GM19467 (cell line): ENCODE measurements at regions not wholly inside any gene's neighbourhood (a gene's known extent, or its start where the extent isn't known, plus 50 kb on each side); places are given as distances from the start of the nearest gene placed in this dataset.

ENCODE experiments used
- ATAC-seq: cut with Tn5 transposase; IDR thresholded peaks from one replicate; pipeline ENCODE4 v1.9.1; 2021; ENCODE audit warnings: mild to moderate bottlenecking, moderate library complexity; ENCODE audit not compliant: unreplicated experiment

- no peak for ATAC-seq
Observed at GRCh38 chr15:70314688-70315087, 217.0 kb upstream of the TLE3 start.

GRCh38 chr15:70314018-70314354 lies 216.3 kb upstream of the TLE3 start:
- ATAC-seq = no peak

GRCh38 chr15:70313099-70314017 lies 215.6 kb upstream of the TLE3 start:
- ATAC-seq = no peak

GRCh38 chr15:70311821-70312220 lies 214.1 kb upstream of the TLE3 start:
- ATAC-seq = no peak

- ATAC-seq = no peak
Observed at GRCh38 chr15:70309716-70310115, 212.0 kb upstream of the TLE3 start.

- ATAC-seq = no peak
Observed at GRCh38 chr15:70308735-70309434, 211.2 kb upstream of the TLE3 start.

DNA sequence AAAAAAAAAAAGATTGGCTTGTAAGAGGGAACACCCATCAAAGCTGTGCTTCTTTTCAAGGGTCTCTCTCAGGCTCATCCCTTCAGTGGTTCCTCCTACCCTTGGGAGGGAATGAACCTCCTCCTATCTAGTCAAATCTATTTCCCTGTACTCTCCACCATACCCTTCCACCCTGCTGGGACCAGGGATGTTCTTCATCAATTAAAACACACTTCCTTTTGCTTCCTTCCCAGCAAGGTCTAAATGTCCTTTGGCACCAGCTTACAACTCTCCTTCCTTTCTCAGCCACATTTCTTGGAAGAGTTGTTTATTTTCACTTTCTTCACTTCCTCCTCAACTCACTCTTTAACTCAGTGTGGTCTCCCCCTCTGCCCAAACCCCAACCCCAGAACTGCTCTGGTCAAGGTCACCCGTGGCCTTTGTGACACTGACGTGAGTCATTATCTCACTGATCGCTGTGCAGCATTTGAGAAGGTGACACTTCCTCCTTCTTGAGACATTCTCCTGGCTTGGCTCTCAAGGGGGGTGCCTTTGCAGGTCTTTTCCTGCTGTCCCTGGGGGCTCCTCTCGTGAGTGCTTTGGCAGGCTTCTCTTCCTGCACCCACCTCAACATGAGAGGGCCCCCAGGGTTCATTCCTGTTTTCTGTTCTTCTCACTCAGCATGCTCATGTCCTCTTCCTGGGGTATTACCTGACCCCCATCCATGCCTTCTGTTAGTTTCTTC lies 210.5 kb upstream of the TLE3 start:
- peak; percentile 83 for ATAC-seq

- no peak for ATAC-seq
Observed at GRCh38 chr15:70306582-70306981, 208.9 kb upstream of the TLE3 start.

- no peak for ATAC-seq
Observed at GRCh38 chr15:70306081-70306480, 208.4 kb upstream of the TLE3 start.

DNA sequence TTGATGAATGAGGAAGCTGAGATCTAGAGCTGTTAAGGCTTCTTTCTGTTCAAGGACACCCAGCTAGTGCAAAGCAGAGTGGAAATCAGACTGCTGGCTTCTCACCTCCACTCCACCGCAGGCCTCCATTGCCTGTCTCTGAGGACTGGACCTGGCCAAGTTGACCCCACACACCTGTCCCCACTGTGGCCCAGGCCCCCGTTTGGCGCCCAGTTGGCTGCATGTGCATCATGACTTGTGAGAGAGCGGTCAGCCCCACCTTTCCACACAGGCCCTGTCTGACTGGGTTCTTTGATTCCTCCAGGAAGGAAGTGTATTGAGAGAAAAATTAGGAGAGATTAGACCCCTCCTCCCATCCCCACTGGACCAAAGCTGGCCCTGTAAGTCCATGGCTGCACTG lies 206.3 kb upstream of the TLE3 start:
- ATAC-seq = no peak

GRCh38 chr15:70302360-70302759 lies 204.6 kb upstream of the TLE3 start:
- no peak for ATAC-seq

- no peak for ATAC-seq
Observed at GRCh38 chr15:70301396-70301795, 203.7 kb upstream of the TLE3 start.

DNA sequence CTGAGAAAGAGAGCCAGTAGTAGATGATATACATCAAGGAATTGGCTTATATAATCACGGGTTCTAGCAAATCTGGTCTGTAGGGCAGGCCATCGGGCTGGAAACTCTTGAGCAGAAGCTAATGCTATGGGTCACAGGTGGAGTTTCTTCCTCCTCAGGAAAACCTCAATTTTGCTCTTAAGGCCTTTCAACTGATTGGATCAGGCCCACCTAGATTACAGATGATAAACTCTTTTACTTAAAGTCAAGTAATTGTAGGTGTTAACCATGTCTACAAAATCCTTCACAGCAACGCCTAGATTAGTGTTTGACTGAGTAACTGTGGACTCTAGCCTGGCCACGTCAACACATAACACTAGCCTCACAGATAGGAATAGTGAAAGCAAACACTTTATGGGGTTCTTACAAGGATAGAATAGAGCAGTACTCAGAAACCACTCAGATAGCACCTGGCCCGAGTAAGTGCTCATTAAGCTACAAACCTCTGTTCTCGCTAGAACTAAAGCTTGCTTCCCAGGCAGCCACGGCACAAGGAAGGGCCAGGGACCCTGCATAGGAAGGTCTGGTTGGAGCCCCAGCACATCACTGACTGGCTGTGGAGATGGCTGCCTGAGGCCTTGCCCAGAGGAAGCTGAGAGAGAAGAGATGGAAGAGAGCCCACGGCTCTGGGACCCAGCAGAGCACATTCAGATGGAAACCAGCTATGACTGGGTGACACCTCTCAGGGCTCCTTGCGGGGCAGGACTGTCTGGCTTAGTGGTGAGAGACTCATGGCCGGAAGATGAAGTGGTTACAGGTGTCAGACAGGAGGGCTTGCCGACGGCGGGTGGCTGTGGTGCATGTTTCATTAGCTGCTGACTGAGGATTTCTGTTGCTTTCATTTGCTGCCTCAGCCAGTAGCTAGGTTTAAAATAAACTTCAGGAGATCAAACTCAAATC lies 202.5 kb upstream of the TLE3 start:
- ATAC-seq = peak; percentile 99

- ATAC-seq = no peak
Observed at GRCh38 chr15:70297465-70298058, 199.8 kb upstream of the TLE3 start.

- ATAC-seq = no peak
Observed at GRCh38 chr15:70294731-70295305, 197.1 kb upstream of the TLE3 start.

- ATAC-seq = no peak
Observed at GRCh38 chr15:70293591-70294470, 196.1 kb upstream of the TLE3 start.

- no peak for ATAC-seq
Observed at GRCh38 chr15:70293138-70293537, 195.4 kb upstream of the TLE3 start.

GRCh38 chr15:70292076-70292760 lies 194.5 kb upstream of the TLE3 start:
- ATAC-seq = no peak
